Caki2 (cell line): ENCODE measurements at regions not wholly inside any gene's neighbourhood (a gene's known extent, or its start where the extent isn't known, plus 50 kb on each side); places are given as distances from the start of the nearest gene placed in this dataset.

ENCODE experiments used
- DNase-seq: peaks from one replicate; pipeline ENCODE4 v3.0.0-alpha.2; 2015; ENCODE audit warnings: low read depth
- in situ Hi-C: cut with HindIII; loops from 2 replicates; pipeline ENCODE4 v1.10.0; 2016; ENCODE audit warnings: low sequenced_read_pairs, low pct_unique_long_range_greater_than_20kb, mixed read lengths

GRCh38 chr5:135648116-135648515 lies 69.3 kb upstream of the CXCL14 start:
- no peak for DNase-seq
- in situ Hi-C loops = no loop called here

DNA sequence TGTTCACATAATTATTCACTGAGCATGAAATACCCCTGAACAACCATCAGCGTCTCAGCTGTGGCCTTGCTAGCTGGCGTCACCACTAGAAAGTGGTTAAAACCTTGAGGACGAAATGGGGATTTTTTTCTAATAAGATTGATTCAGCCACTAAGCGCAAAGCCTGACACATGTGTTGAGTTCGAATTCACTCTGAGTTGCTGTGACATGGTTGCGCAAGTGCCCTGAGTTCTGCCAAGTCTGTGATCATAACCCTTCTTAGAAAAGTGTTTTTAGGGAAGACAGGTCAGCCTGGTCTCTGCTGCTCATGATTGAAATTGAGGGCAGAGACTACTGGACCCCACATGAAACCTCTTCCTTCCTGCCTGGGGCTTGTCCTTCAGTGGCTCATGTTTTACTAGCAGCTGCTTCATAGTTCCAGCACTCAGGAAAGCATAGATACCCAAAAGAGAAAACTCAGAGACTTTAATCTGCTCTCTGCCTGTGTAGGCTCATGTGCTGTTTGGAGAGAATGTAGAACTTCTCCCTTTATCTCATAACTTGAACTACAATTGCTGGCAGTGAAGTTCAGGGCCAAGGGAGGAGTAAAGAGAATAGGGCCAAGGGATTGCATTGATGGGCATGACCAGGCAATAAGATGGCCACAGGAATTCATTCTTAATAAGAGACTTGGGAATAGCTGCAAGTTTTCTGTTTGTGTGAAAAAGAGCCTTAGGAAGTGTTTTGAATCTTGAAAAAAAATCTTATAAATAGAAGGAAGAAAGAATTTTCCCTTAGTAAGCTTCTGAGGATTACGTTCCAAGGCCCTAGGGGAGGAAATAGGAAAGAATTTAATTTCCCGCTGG lies 66.8 kb upstream of the CXCL14 start:
- DNase-seq = no peak
- in situ Hi-C loops = no loop called here

- in situ Hi-C loops = no loop called here
- DNase-seq = no peak
Observed at GRCh38 chr5:135644816-135645215, 66.0 kb upstream of the CXCL14 start.

DNA sequence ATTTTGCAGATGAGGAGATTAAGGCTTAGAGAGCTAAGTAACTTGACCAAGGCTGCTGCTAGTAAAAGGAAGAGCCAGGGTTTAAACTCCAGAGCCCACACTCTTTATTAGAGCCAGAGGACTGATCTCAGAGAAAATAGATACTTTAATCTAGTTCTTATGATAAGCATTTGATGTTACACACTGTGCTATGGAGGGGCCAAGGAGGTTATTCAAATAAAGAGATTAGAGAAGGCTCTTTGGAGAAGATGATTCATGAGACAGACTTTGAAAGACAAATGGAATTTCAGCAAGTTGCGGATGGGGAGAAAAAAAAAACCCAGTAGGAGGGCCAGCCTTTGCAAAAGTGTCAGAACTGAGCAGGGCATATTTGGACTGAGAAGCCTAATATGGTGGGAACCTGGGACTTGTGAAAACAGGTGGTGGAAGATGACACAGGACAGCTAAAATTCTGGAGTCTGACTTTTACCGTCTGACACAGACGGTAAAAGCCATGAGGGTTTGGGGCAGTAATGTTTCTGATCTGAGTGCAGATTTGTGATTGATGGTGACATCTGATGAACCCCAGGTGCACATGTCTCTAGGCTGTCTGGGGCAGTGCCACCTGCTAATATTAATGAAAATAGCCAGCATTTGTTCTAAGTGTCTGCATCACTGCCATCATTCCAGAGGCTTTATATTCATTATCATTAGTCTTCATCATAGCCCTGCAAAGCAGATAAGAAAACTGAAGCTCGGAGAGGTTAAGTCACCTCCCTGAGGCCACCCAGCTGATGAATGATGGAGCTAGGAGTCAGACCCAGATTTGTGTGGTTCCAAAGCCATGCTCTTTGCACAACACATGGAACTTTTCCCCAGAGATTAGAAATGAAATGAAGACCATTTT lies 65.3 kb upstream of the CXCL14 start:
- in situ Hi-C loops = no loop called here
- no peak for DNase-seq

- in situ Hi-C loops = no loop called here
- no peak for DNase-seq
Observed at GRCh38 chr5:135642934-135643333, 64.1 kb upstream of the CXCL14 start.

DNA sequence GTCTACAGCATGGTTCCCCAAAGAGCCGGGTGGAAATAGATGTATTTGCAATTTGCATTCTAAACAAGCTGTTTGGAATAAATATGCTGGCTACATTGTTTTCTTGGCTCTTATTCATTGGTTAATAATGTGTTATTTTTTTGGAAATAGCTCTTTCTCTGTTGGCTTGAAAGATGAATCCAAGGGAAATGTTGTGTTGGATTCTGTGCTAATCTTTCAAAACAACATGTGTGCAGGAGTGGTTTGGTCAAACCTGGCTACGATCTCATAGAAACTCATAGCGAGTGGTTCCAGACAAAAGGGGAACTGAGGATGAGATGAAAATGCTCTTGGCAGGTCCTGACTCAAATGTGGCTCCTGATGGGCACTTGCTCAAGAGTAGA lies 63.7 kb upstream of the CXCL14 start:
- no peak for DNase-seq
- in situ Hi-C loops = no loop called here

DNA sequence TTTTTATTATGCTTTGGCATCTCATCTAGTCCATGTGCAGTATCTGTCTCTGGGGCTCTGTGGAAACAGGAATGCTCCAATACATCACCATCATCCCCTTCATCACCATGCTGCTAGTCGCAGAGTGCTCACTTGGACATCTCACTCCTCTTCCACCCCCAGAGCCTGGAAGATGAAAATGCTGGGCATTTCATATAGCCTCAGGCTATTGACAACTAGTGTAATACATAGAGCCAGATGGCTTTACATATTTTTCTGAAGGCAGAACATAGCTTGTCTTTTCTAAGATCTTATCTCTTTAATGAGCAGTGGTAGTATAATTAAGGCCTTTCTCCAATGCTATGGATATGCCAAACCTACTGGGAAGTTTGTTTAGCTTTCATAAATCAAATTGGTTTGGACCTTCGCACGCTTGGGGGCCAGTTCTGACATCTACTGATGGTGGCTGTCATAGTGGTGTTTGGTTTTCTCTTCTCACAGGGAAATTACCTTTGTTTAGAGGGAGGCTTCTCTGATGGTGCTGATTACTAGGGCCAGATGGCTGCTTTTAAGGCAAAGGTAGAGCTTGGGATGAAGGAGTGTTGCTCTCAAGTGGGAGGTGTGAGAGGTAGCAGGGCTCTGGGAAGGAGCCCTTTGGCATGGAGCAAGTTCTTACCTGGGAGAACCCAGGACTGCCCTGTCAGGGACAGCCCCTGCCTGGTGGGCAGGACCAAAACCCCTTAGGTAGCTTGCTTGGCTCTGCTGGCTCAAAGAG lies 63.1 kb upstream of the CXCL14 start:
- DNase-seq = no peak
- in situ Hi-C loops = no loop called here

DNA sequence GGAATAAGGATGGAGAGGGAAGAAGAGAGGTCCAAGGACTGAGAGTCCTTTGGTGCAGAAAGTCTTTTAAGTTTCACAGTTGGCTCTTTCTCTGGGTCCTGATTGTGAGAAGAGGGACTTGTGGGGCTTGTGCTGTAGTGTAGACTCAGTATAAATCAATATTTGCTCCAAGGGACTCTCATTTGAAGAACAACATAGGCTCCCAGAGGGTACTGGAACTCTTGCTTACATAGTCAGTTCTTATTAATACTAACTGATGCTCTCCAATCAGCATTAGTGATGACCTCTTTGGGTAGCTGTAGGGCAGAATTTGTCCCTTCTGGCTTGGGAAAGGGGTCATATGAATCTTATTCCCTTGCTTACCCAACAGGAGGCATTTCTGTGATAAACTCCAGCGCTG lies 62.5 kb upstream of the CXCL14 start:
- in situ Hi-C loops = no loop called here
- DNase-seq = no peak

- DNase-seq = peak; percentile 9
- in situ Hi-C loops = no loop called here
Observed at GRCh38 chr5:135635451-135635850, 56.7 kb upstream of the CXCL14 start.

DNA sequence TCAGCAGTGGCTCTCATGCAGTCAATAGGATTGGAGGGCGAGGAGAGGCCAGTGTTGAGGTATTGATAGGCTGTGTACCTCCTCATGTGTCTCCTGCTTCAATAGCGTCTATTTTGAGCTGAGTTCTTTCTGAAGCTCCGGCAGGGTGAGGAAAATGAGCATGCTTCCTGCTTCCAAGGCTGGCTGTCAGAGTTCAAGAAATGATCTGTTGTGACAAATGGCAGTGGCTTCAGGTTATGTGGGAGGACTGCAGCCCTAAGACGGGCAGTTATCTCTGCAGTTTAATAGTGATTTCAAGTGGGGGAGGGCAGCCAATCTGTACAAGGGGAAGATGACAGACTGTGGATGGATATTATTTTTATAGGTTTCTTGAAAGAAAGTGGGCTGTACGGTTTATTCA lies 54.0 kb upstream of the CXCL14 start:
- in situ Hi-C loops = no loop called here
- DNase-seq = no peak

- no peak for DNase-seq
- in situ Hi-C loops = no loop called here
Observed at GRCh38 chr5:135631391-135631790, 52.6 kb upstream of the CXCL14 start.

- DNase-seq = no peak
- in situ Hi-C loops = no loop called here
Observed at GRCh38 chr5:135629666-135630065, 50.9 kb upstream of the CXCL14 start.

GRCh38 chr5:135628771-135629563 lies 50.2 kb upstream of the CXCL14 start:
- in situ Hi-C loops = no loop called here
- DNase-seq = no peak
